Adrenal gland (tissue), 9 donors: ENCODE measurements at regions not wholly inside any gene's neighbourhood (a gene's known extent, or its start where the extent isn't known, plus 50 kb on each side); places are given as distances from the start of the nearest gene placed in this dataset.

Experiments used
- DNase-seq, 7 donors: peaks; one replicate each; pipeline ENCODE4 v3.0.0-alpha.2; 2019 to 2020
- H3K27ac ChIP-seq, 5 donors: fragments of 200-600 bp; sonication (generic) in 4 of 5; 1 replicate in 3 of 5; 2 replicates in 2 of 5; pipeline versions ENCODE4 v1.5.1 to v1.8.0; 2016 to 2020; ENCODE audit warnings: mild to moderate bottlenecking in 1 of 5
- H3K27me3 ChIP-seq: fragments of 200-600 bp; 2 replicates; pipeline ENCODE4 v1.8.0; 2021
- H3K36me3 ChIP-seq, 2 donors: fragments of 200-600 bp; replicated peaks in 1 of 2; 1 replicate in 1 of 2; 2 replicates in 1 of 2; pipeline versions ENCODE4 v1.5.1 to v1.8.0; 2018 to 2022
- H3K4me1 ChIP-seq, 2 donors: fragments of 200-600 bp; replicated peaks in 1 of 2; 1 replicate in 1 of 2; 2 replicates in 1 of 2; pipeline versions ENCODE4 v1.5.1 to v1.8.0; 2018 to 2021
- H3K4me3 ChIP-seq, 4 donors: fragments of 200-600 bp; sonication (generic) in 3 of 4; one replicate each; pipeline ENCODE4 v1.5.1; 2016 to 2018
- H3K9me3 ChIP-seq, 3 donors: fragments of 200-600 bp; sonication (generic) in 1 of 3; replicated peaks in 1 of 3; 1 replicate in 2 of 3; 2 replicates in 1 of 3; pipeline versions ENCODE4 v1.5.1 to v1.8.0; 2016 to 2021
- CTCF ChIP-seq, 6 experiments: fragments of 450-650 bp in 4 of 6; fragments of 200-600 bp in 2 of 6; sonication (generic) in 1 of 6; IDR thresholded peaks; 1 replicate in 5 of 6; 2 replicates in 1 of 6; pipeline versions ENCODE4 v1.5.1 to v1.8.0; 2016 to 2021; ENCODE audit warnings: antibody characterized with exemption in 6 of 6, mild to moderate bottlenecking in 2 of 6, moderate library complexity in 1 of 6
- POLR2A ChIP-seq, 2 donors: fragments of 450-650 bp; IDR thresholded peaks; one replicate each; pipeline ENCODE4 v1.6.1; 2017; ENCODE audit warnings: antibody characterized with exemption in 2 of 2, mild to moderate bottlenecking in 2 of 2, moderate library complexity in 1 of 2
- WGBS, 4 donors: extraction: QIAGEN DNeasy Blood & Tissue Kit in 2 of 4; methylation state at CpG; one replicate each; pipeline versions ENCODE4 v1.1.5 to v1.1.7; 2013 to 2017; 5-methylcytosine and 5-hydroxymethylcytosine counted together
- intact Hi-C, 2 donors: fragments of 100-400 bp; cut with DNase I; formaldehyde crosslinking; loops; one replicate each; pipeline versions ENCODE4 v1.14.1 to v1.15.0; 2022 to 2023
- donor health status: healthy with polysubstance abuse.
- donor health status: Bipolar disorder and iron deficiency.
- donor health status: DM: yes; HTN: yes; CAD: no.
- donor health status: DM: no; HTN: no; CAD: no.
- donor health status: DM: no; HTN: no; CAD: no.

GRCh38 chr10:64733980-64734379 is 1212.8 kb downstream of the REEP3 start:
- no peak overlapping the region for H3K4me3 ChIP-seq
- intact Hi-C loops = no loop called here
- no peak for DNase-seq
- H3K4me1 ChIP-seq = no peaks in the 10 kb centered on the region
- H3K27ac ChIP-seq = no peak overlapping the region
- H3K9me3 ChIP-seq = no peaks in the 10 kb centered on the region
- no peaks in the 10 kb centered on the region for H3K36me3 ChIP-seq
- H3K27me3 ChIP-seq = no peaks in the 10 kb centered on the region
- TF ChIP-seq POLR2A (IDR thresholded peaks at IDR 0.05) = no peak
- TF ChIP-seq CTCF (IDR thresholded peaks at IDR 0.05) = no peak

GRCh38 chr10:64738462-64738861 is 1217.3 kb downstream of the REEP3 start:
- WGBS, 4 donors = 51 to 59% (median 56%) methylated on average over 2 of the region's 2 CpGs

GRCh38 chr10:64745565-64745964 is 1224.4 kb downstream of the REEP3 start:
- intact Hi-C loops = no loop called here

More at GRCh38 chr10:64738462-64738861, 1217.3 kb downstream of the REEP3 start:
- Histone ChIP-seq H3K27me3 (no peaks in the 10 kb centered on the region), H3K4me1 (no peaks in the 10 kb centered on the region), H3K36me3 (no peaks in the 10 kb centered on the region), H3K27ac (no peak overlapping the region), H3K4me3 (no peak overlapping the region), H3K9me3 (no peaks in the 10 kb centered on the region)
- intact Hi-C loops = no loop called here
- DNase-seq = no peak
- TF ChIP-seq POLR2A (IDR thresholded peaks at IDR 0.05) (no peak), CTCF (IDR thresholded peaks at IDR 0.05) (no peak)

GRCh38 chr10:64750672-64751071 is 1229.5 kb downstream of the REEP3 start:
- Histone ChIP-seq H3K4me3 (no peak overlapping the region), H3K9me3 (no peaks in the 10 kb centered on the region), H3K27me3 (no peaks in the 10 kb centered on the region), H3K4me1 (no peaks in the 10 kb centered on the region), H3K27ac (no peak overlapping the region), H3K36me3 (no peaks in the 10 kb centered on the region)
- no peak for DNase-seq
- intact Hi-C loops = no loop called here
- 42 to 90% (median 80%) methylated on average over 2 of the region's 2 CpGs for WGBS, 4 donors
- TF ChIP-seq POLR2A (IDR thresholded peaks at IDR 0.05) = no peak
- TF ChIP-seq CTCF (IDR thresholded peaks at IDR 0.05) = no peak

More at GRCh38 chr10:64745565-64745964, 1224.4 kb downstream of the REEP3 start:
- H3K36me3 ChIP-seq = no peaks in the 10 kb centered on the region
- DNase-seq = no peak
- no peaks in the 10 kb centered on the region for H3K27me3 ChIP-seq
- no peak overlapping the region for H3K27ac ChIP-seq
- WGBS, 4 donors = 43 to 66% (median 55%) methylated on average over 1 of the region's 1 CpG
- H3K4me3 ChIP-seq = no peak overlapping the region
- no peak for TF ChIP-seq CTCF (IDR thresholded peaks at IDR 0.05)
- TF ChIP-seq POLR2A (IDR thresholded peaks at IDR 0.05) = no peak
- no peaks in the 10 kb centered on the region for H3K9me3 ChIP-seq
- no peaks in the 10 kb centered on the region for H3K4me1 ChIP-seq
